ENCODE measurements at regions not wholly inside any gene's neighbourhood (a gene's known extent, or its start where the extent isn't known, plus 50 kb on each side); places are given as distances from the start of the nearest gene placed in this dataset.

- TF ChIP-seq CTCF (IDR thresholded peaks at IDR 0.05) (no peak), POLR2A (IDR thresholded peaks at IDR 0.05) (no peak)
Measured at GRCh38 chr21:28712411-28712810, 280.3 kb downstream of the LTN1 start.

Measured in uterus (tissue), 2 donors.